Hepatocyte (in vitro differentiated cells): ENCODE measurements at regions not wholly inside any gene's neighbourhood (a gene's known extent, or its start where the extent isn't known, plus 50 kb on each side); places are given as distances from the start of the nearest gene placed in this dataset.

Source experiments
- DNase-seq: peaks from one replicate; pipeline ENCODE4 v3.0.0-alpha.2; 2016; ENCODE audit warnings: low spot score
- H2AFZ ChIP-seq: fragments of 200-600 bp; sonication (generic); 2 replicates; pipeline ENCODE4 v1.6.0; 2016; ENCODE audit warnings: antibody characterized with exemption, mild to moderate bottlenecking
- H3K27ac ChIP-seq: fragments of 200-600 bp; sonication (generic); 2 replicates; pipeline ENCODE4 v1.5.1; 2016; ENCODE audit warnings: mild to moderate bottlenecking
- H3K27me3 ChIP-seq: fragments of 200-600 bp; sonication (generic); 2 replicates; pipeline ENCODE4 v1.6.1; 2016
- H3K36me3 ChIP-seq: fragments of 200-600 bp; sonication (generic); replicated peaks from 2 replicates; pipeline ENCODE4 v1.5.1; 2016; ENCODE audit warnings: low read depth; ENCODE audit not compliant: insufficient read depth
- H3K4me1 ChIP-seq: fragments of 200-600 bp; sonication (generic); 2 replicates; pipeline ENCODE4 v1.5.1; 2016; ENCODE audit warnings: mild to moderate bottlenecking, moderate library complexity; ENCODE audit not compliant: insufficient read depth
- H3K4me2 ChIP-seq: fragments of 200-600 bp; sonication (generic); 2 replicates; pipeline ENCODE4 v1.6.0; 2016
- H3K4me3 ChIP-seq: fragments of 200-600 bp; sonication (generic); 2 replicates; pipeline ENCODE4 v1.5.1; 2016; ENCODE audit warnings: mild to moderate bottlenecking
- H3K79me2 ChIP-seq: fragments of 200-600 bp; sonication (generic); 2 replicates; pipeline ENCODE4 v1.6.0; 2017; ENCODE audit warnings: mild to moderate bottlenecking
- H3K9me2 ChIP-seq: fragments of 200-600 bp; sonication (generic); replicated peaks from 2 replicates; pipeline ENCODE4 v1.6.0; 2017; ENCODE audit warnings: mild to moderate bottlenecking; ENCODE audit not compliant: insufficient read depth
- H3K9me3 ChIP-seq: fragments of 200-600 bp; sonication (generic); 2 replicates; pipeline ENCODE4 v1.5.1; 2016; ENCODE audit warnings: low read depth, mild to moderate bottlenecking
- H4K20me1 ChIP-seq: fragments of 200-600 bp; sonication (generic); 2 replicates; pipeline ENCODE4 v1.6.0; 2016; ENCODE audit warnings: mild to moderate bottlenecking; ENCODE audit not compliant: insufficient read depth, poor library complexity, severe bottlenecking
- EZH2 ChIP-seq: fragments of 200-600 bp; sonication (generic); IDR thresholded peaks from 2 replicates; pipeline ENCODE4 v1.6.1; 2016; ENCODE audit warnings: antibody characterized with exemption, mild to moderate bottlenecking, borderline replicate concordance
- EZH2phosphoT487 ChIP-seq: fragments of 200-600 bp; sonication (generic); IDR thresholded peaks from one replicate; pipeline ENCODE4 v1.6.1; 2018; ENCODE audit warnings: antibody characterized with exemption, mild to moderate bottlenecking, low read depth, moderate library complexity; ENCODE audit not compliant: unreplicated experiment, severe bottlenecking
- WGBS: methylation state at CpG from one replicate; pipeline ENCODE4 v1.1.6; 2016; ENCODE audit warnings: low lambda C conversion rate; ENCODE audit errors: missing lambda C conversion rate; 5-methylcytosine and 5-hydroxymethylcytosine counted together
- TF ChIP-seq, protein P1 (sequence below): fragments of 200-600 bp; sonication (generic); IDR thresholded peaks from 2 replicates; pipeline ENCODE4 v1.5.1; 2016; ENCODE audit warnings: antibody characterized with exemption, mild to moderate bottlenecking; ENCODE audit not compliant: poor library complexity

DNA sequence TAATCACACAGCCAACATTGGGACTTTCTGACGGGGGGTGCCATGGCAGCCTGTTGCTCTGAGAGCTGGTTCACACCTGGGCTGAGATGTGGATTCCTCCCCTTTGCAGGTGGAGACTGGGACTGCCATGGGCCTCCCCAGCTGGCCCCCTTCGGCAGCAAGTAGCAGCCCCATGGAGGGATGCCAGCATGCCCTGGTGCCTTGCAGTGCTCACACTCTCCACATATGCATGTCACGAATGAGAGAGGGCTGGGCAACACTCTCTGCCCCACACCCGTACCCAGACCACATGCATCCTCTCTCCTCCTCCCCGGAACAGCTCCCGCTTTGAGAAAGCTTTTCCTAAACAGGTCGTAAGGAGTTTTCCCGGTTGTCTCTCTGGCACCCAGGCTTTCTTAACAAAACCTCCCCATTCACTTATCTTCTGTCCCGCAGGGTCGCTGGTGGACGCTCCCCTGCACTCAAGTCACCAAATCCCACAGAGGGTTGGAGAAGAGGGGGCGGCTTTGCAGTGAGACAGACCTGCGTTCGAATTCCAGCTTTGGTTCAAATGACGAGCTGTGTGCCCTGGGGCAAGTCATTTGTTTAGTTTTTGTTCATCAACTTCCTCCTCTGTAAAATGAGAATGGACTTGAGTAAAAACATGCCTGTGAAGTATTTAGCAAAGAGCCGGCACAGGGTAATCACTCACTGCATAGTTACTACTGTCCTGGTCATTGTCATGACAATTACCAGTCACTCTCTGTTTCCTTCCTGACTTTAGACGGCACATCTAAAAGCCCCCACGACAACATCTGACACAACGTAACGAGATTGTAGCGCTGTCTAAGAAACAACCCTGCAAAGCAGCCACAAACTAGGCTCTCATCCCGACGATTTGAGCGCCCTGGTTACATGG lies 231.3 kb upstream of the B3GAT1 start:
- Histone ChIP-seq H3K4me3 (no peak overlapping the region), H3K27me3 (peaks cover 21% of the 10 kb centered on the region), H3K79me2 (no peaks in the 10 kb centered on the region), H3K36me3 (no peaks in the 10 kb centered on the region), H3K4me2 (peak overlapping the region; percentile 32), H4K20me1 (no peaks in the 10 kb centered on the region), H3K4me1 (peaks cover 6% of the 10 kb centered on the region), H2AFZ (no peak overlapping the region), H3K9me2 (no peaks in the 10 kb centered on the region), H3K9me3 (no peaks in the 10 kb centered on the region), H3K27ac (no peak overlapping the region)
- WGBS = 50% methylated on average over 24 of the region's 24 CpGs
- no peak for DNase-seq
- TF ChIP-seq EZH2 = no peak
- no peak for TF ChIP-seq EZH2phosphoT487
- TF ChIP-seq, protein P1, sequence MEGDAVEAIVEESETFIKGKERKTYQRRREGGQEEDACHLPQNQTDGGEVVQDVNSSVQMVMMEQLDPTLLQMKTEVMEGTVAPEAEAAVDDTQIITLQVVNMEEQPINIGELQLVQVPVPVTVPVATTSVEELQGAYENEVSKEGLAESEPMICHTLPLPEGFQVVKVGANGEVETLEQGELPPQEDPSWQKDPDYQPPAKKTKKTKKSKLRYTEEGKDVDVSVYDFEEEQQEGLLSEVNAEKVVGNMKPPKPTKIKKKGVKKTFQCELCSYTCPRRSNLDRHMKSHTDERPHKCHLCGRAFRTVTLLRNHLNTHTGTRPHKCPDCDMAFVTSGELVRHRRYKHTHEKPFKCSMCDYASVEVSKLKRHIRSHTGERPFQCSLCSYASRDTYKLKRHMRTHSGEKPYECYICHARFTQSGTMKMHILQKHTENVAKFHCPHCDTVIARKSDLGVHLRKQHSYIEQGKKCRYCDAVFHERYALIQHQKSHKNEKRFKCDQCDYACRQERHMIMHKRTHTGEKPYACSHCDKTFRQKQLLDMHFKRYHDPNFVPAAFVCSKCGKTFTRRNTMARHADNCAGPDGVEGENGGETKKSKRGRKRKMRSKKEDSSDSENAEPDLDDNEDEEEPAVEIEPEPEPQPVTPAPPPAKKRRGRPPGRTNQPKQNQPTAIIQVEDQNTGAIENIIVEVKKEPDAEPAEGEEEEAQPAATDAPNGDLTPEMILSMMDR = no peak

DNA sequence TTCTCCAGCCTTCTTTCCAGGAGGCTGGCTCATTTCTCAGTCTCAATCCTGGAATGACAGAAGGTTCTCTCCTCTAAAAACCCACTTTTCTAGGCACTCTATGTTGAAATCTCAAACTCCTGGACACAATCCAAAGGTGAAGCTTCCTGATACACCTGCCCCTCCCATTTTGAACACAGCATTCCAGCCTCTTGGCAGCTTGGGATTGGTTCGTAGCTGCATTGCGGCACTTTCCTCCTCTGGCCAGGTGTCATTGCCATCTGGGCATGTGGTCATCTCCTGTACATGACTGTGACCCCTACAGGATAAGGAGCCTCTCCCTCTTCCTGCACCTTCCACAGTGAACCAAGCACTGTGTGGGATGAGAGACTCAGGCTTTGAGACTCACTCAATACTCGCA lies 230.2 kb upstream of the B3GAT1 start:
- peaks cover 17% of the 10 kb centered on the region for H3K27me3 ChIP-seq
- WGBS = 92% methylated on average over 3 of the region's 3 CpGs
- no peaks in the 10 kb centered on the region for H3K36me3 ChIP-seq
- H3K4me3 ChIP-seq = no peak overlapping the region
- no peak for DNase-seq
- TF ChIP-seq, protein P1 = no peak
- no peak for TF ChIP-seq EZH2
- TF ChIP-seq EZH2phosphoT487 = no peak
- H3K4me1 ChIP-seq = peaks cover 6% of the 10 kb centered on the region
- no peaks in the 10 kb centered on the region for H3K9me2 ChIP-seq
- H3K27ac ChIP-seq = no peak overlapping the region
- no peaks in the 10 kb centered on the region for H4K20me1 ChIP-seq
- no peak overlapping the region for H2AFZ ChIP-seq
- no peak overlapping the region for H3K4me2 ChIP-seq
- no peaks in the 10 kb centered on the region for H3K9me3 ChIP-seq
- no peaks in the 10 kb centered on the region for H3K79me2 ChIP-seq

DNA sequence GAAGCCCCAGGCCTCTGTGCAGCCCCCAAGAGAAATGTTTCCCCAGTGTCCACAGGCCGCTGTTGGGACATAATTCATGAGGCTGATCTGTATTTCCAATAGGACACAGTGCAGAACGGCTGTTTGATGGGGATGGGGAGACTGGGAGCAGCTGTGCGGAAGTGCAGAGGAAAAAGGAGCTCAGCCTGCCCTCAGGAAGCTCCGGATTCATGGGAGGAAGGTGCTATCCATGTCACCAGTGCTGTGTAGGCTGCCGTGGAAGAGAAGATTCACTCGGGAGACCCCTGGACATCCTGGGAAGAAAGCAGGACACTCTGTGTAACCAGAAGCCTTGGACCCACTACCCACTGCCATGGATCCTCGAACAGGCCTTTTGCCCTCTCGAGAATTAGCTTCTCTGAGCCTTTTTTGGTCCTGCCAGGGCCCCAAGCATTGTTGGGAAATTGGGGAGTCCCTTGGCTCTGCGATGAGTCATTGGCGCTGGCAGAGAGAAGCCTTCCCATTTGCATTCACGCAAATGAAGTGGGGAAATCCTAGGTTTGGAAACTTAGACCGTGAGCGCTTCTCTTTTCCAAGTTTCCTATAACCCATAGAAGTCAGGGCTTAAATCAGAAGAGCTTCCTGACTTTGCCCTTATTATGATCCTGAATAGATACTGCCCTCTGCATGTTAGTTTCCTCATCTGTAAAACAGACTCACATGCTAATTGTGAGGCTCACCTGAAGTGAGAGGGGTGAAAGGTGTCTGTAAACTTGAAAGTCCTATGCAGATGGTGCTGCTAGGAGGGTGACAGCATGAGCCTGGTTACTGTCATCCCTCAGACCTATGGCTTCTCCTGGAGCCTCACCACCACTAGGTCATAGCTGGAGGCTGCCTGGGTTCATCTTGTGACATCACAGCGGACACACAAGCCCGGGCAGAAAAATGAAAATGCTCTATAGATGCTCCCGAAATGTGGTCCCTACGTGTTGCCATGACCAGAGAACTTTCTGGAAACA lies 229.2 kb upstream of the B3GAT1 start:
- DNase-seq = no peak
- Histone ChIP-seq H3K4me3 (no peak overlapping the region), H3K9me3 (no peaks in the 10 kb centered on the region), H3K36me3 (no peaks in the 10 kb centered on the region), H3K79me2 (no peaks in the 10 kb centered on the region), H4K20me1 (no peaks in the 10 kb centered on the region), H3K4me1 (peaks cover 6% of the 10 kb centered on the region), H2AFZ (no peak overlapping the region), H3K9me2 (no peaks in the 10 kb centered on the region), H3K27me3 (peaks cover 17% of the 10 kb centered on the region), H3K27ac (no peak overlapping the region), H3K4me2 (no peak overlapping the region)
- 94% methylated on average over 17 of the region's 17 CpGs for WGBS
- TF ChIP-seq, protein P1 = no peak
- TF ChIP-seq EZH2 (no peak), EZH2phosphoT487 (no peak)
